NCI-H2107 treated with DMSO at 0.1 percent for 48 hours (cell line): ENCODE measurements at regions not wholly inside any gene's neighbourhood (a gene's known extent, or its start where the extent isn't known, plus 50 kb on each side); places are given as distances from the start of the nearest gene placed in this dataset.

Source experiments
- DNase-seq: peaks from one replicate; lab custom pipeline; 2025; ENCODE audit not compliant: unreplicated experiment; lab: John Stamatoyannopoulos, UW

- no peak for DNase-seq
Observed at GRCh38 chr11:10622108-10622507, 53.6 kb upstream of the LYVE1 start.

- no peak for DNase-seq
Observed at GRCh38 chr11:10619131-10619680, 50.7 kb upstream of the LYVE1 start.

- DNase-seq = no peak
Observed at GRCh38 chr11:10618490-10618889, 50.0 kb upstream of the LYVE1 start.
